Astrocyte (in vitro differentiated cells and primary cell): ENCODE measurements at regions not wholly inside any gene's neighbourhood (a gene's known extent, or its start where the extent isn't known, plus 50 kb on each side); places are given as distances from the start of the nearest gene placed in this dataset.

Source experiments
- DNase-seq: peaks from one replicate; pipeline ENCODE4 v3.0.0-alpha.2; 2010; ENCODE audit warnings: low read depth
- FAIRE-seq: peaks from 2 replicates; lab custom pipeline; 2011; peaks lifted over from hg19 to GRCh38; lab: Jason Lieb, UNC
- H2AFZ ChIP-seq: 2 replicates; pipeline ENCODE4 v1.6.0; 2012; ENCODE audit warnings: low read depth, low read length, inconsistent platforms
- H3K27ac ChIP-seq: 2 replicates; pipeline ENCODE4 v1.5.1; 2011; ENCODE audit warnings: low read depth, low read length, inconsistent platforms
- H3K27me3 ChIP-seq: 2 replicates; pipeline ENCODE4 v1.6.0; 2011; ENCODE audit warnings: low read length, inconsistent platforms; ENCODE audit not compliant: insufficient read depth
- H3K36me3 ChIP-seq: 2 replicates; pipeline ENCODE4 v1.5.1; 2011; ENCODE audit warnings: low read length, inconsistent platforms; ENCODE audit not compliant: insufficient read depth
- H3K4me1 ChIP-seq: 2 replicates; pipeline ENCODE4 v1.5.1; 2011; ENCODE audit warnings: low read length, inconsistent platforms; ENCODE audit not compliant: insufficient read depth
- H3K4me2 ChIP-seq: 2 replicates; pipeline ENCODE4 v1.6.0; 2012; ENCODE audit warnings: low read length, inconsistent platforms
- H3K4me3 ChIP-seq: 2 replicates; pipeline ENCODE4 v1.5.1; 2011; ENCODE audit warnings: low read depth, mild to moderate bottlenecking, low read length, inconsistent platforms; ENCODE audit not compliant: insufficient read depth
- H3K79me2 ChIP-seq: 2 replicates; pipeline ENCODE4 v1.6.0; 2012; ENCODE audit warnings: mild to moderate bottlenecking, low read length, inconsistent platforms; ENCODE audit not compliant: insufficient read depth
- H3K9ac ChIP-seq: 2 replicates; pipeline ENCODE4 v1.6.0; 2012; ENCODE audit warnings: mild to moderate bottlenecking, low read length, inconsistent platforms
- H3K9me3 ChIP-seq: 2 replicates; pipeline ENCODE4 v1.5.1; 2012; ENCODE audit warnings: low read depth, mild to moderate bottlenecking, low read length, inconsistent platforms; ENCODE audit not compliant: insufficient read depth
- H4K20me1 ChIP-seq: 2 replicates; pipeline ENCODE4 v1.6.0; 2012; ENCODE audit warnings: low read length, inconsistent platforms; ENCODE audit not compliant: insufficient read depth
- H3K27ac Mint-ChIP-seq: one replicate; pipeline ENCODE4 v1.8.0; 2021; ENCODE audit warnings: mild to moderate bottlenecking, mixed read lengths; ENCODE audit not compliant: unreplicated experiment
- H3K27me3 Mint-ChIP-seq: one replicate; pipeline ENCODE4 v1.8.0; 2021; ENCODE audit warnings: low read depth, mixed read lengths; ENCODE audit not compliant: unreplicated experiment
- H3K36me3 Mint-ChIP-seq: one replicate; pipeline ENCODE4 v1.8.0; 2021; ENCODE audit warnings: low read depth, mixed read lengths; ENCODE audit not compliant: unreplicated experiment
- H3K4me1 Mint-ChIP-seq: one replicate; pipeline ENCODE4 v1.8.0; 2021; ENCODE audit warnings: low read depth, mixed read lengths; ENCODE audit not compliant: unreplicated experiment
- H3K4me3 Mint-ChIP-seq: one replicate; pipeline ENCODE4 v1.8.0; 2021; ENCODE audit warnings: mild to moderate bottlenecking, moderate library complexity, mixed read lengths; ENCODE audit not compliant: unreplicated experiment
- H3K9me3 Mint-ChIP-seq: one replicate; pipeline ENCODE4 v1.8.0; 2021; ENCODE audit warnings: mild to moderate bottlenecking, mixed read lengths; ENCODE audit not compliant: unreplicated experiment
- CTCF ChIP-seq: IDR thresholded peaks from 2 replicates; pipeline ENCODE4 v1.5.1; 2011; ENCODE audit warnings: low read depth, mild to moderate bottlenecking, inconsistent platforms, low read length, moderate library complexity; ENCODE audit not compliant: insufficient read depth
- EZH2 ChIP-seq: IDR thresholded peaks from 2 replicates; pipeline ENCODE4 v1.6.1; 2012; ENCODE audit warnings: mild to moderate bottlenecking, low read length, inconsistent platforms; ENCODE audit not compliant: insufficient read depth

GRCh38 chr2:12879649-12880048, 162.9 kb downstream of the TRIB2 start:
- Mint-ChIP-seq H3K27me3 (no peaks in the 10 kb centered on the region), H3K9me3 (no peaks in the 10 kb centered on the region), H3K36me3 (no peaks in the 10 kb centered on the region), H3K4me1 (peaks cover 12% of the 10 kb centered on the region), H3K27ac (no peak overlapping the region), H3K4me3 (no peak overlapping the region)
- H3K4me3 ChIP-seq: no peak overlapping the region
- no peaks in the 10 kb centered on the region for H3K9me3 ChIP-seq
- H3K36me3 ChIP-seq: no peaks in the 10 kb centered on the region
- no peak overlapping the region for H3K27ac ChIP-seq
- H2AFZ ChIP-seq: no peak overlapping the region
- H3K4me1 ChIP-seq: peaks cover 9% of the 10 kb centered on the region
- H3K4me2 ChIP-seq: no peak overlapping the region
- no peak for FAIRE-seq
- no peaks in the 10 kb centered on the region for H4K20me1 ChIP-seq
- TF ChIP-seq CTCF (no peak), EZH2 (no peak)
- H3K79me2 ChIP-seq: no peaks in the 10 kb centered on the region
- H3K27me3 ChIP-seq: no peaks in the 10 kb centered on the region
- DNase-seq: no peak
- no peak overlapping the region for H3K9ac ChIP-seq

GRCh38 chr2:12881952-12882351, 165.2 kb downstream of the TRIB2 start:
- no peaks in the 10 kb centered on the region for H3K9me3 Mint-ChIP-seq
- Histone ChIP-seq H3K4me1 (peaks cover 17% of the 10 kb centered on the region), H3K36me3 (no peaks in the 10 kb centered on the region), H3K79me2 (no peaks in the 10 kb centered on the region), H3K4me3 (no peak overlapping the region), H3K9me3 (no peaks in the 10 kb centered on the region), H2AFZ (no peak overlapping the region), H3K27ac (no peak overlapping the region), H3K9ac (no peak overlapping the region), H4K20me1 (no peaks in the 10 kb centered on the region), H3K4me2 (no peak overlapping the region), H3K27me3 (no peaks in the 10 kb centered on the region)
- TF ChIP-seq CTCF (no peak), EZH2 (no peak)
- no peak overlapping the region for H3K27ac Mint-ChIP-seq
- no peaks in the 10 kb centered on the region for H3K27me3 Mint-ChIP-seq
- H3K36me3 Mint-ChIP-seq: no peaks in the 10 kb centered on the region
- DNase-seq (no peak), FAIRE-seq (no peak)
- H3K4me1 Mint-ChIP-seq: peaks cover 17% of the 10 kb centered on the region
- no peak overlapping the region for H3K4me3 Mint-ChIP-seq

DNA sequence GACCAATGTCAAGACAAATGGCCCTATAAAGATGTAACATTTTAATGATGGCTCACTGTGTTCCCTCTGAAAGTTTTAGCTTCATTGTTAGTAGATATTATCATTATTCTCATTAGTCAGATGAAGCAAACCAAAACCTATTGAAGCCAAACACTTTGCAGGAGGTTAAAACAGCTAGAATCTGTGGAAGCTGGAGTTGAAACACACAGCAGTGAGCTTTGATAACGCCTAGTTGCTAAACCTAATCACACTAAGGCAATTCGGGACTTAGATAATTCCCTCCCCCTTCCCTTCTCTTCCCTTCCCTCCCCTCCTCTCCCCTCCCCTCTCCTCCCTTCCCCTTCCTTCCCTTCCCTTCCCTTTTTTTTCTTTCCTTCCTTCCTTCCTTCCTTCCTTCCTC, 165.7 kb downstream of the TRIB2 start:
- DNase-seq (no peak), FAIRE-seq (no peak)
- no peak for TF ChIP-seq EZH2
- no peak for TF ChIP-seq CTCF
- Histone ChIP-seq H4K20me1 (no peaks in the 10 kb centered on the region), H3K79me2 (no peaks in the 10 kb centered on the region), H3K9ac (no peak overlapping the region), H3K27me3 (no peaks in the 10 kb centered on the region), H3K4me3 (no peak overlapping the region), H3K9me3 (no peaks in the 10 kb centered on the region), H3K36me3 (no peaks in the 10 kb centered on the region), H2AFZ (no peak overlapping the region), H3K27ac (no peak overlapping the region), H3K4me1 (peaks cover 17% of the 10 kb centered on the region), H3K4me2 (no peak overlapping the region)
- Mint-ChIP-seq H3K36me3 (no peaks in the 10 kb centered on the region), H3K27me3 (no peaks in the 10 kb centered on the region), H3K4me1 (peaks cover 17% of the 10 kb centered on the region), H3K27ac (no peak overlapping the region), H3K9me3 (no peaks in the 10 kb centered on the region), H3K4me3 (no peak overlapping the region)
